ENCODE measurements at regions not wholly inside any gene's neighbourhood (a gene's known extent, or its start where the extent isn't known, plus 50 kb on each side); places are given as distances from the start of the nearest gene placed in this dataset.

DNA sequence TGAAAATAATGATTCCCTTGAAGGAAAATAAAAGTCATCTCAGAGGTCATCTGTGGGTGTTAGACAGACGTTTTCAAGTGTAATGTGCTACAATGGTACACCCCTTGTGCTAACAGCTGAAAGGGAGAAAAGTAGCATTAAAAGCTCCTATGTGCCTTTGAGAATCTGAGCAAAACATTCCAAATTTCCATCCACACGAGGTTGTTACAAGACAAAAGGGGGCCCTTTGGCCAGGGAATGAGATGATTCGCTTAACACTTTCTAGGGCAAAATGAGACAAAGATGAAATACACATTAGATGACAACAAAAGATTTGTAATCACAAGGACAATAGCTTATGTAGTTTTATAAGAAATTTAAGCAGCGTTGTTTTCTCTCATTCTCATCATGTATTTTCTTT lies 303.6 kb downstream of the LMX1A start (continued):
- TF ChIP-seq, protein P1, sequence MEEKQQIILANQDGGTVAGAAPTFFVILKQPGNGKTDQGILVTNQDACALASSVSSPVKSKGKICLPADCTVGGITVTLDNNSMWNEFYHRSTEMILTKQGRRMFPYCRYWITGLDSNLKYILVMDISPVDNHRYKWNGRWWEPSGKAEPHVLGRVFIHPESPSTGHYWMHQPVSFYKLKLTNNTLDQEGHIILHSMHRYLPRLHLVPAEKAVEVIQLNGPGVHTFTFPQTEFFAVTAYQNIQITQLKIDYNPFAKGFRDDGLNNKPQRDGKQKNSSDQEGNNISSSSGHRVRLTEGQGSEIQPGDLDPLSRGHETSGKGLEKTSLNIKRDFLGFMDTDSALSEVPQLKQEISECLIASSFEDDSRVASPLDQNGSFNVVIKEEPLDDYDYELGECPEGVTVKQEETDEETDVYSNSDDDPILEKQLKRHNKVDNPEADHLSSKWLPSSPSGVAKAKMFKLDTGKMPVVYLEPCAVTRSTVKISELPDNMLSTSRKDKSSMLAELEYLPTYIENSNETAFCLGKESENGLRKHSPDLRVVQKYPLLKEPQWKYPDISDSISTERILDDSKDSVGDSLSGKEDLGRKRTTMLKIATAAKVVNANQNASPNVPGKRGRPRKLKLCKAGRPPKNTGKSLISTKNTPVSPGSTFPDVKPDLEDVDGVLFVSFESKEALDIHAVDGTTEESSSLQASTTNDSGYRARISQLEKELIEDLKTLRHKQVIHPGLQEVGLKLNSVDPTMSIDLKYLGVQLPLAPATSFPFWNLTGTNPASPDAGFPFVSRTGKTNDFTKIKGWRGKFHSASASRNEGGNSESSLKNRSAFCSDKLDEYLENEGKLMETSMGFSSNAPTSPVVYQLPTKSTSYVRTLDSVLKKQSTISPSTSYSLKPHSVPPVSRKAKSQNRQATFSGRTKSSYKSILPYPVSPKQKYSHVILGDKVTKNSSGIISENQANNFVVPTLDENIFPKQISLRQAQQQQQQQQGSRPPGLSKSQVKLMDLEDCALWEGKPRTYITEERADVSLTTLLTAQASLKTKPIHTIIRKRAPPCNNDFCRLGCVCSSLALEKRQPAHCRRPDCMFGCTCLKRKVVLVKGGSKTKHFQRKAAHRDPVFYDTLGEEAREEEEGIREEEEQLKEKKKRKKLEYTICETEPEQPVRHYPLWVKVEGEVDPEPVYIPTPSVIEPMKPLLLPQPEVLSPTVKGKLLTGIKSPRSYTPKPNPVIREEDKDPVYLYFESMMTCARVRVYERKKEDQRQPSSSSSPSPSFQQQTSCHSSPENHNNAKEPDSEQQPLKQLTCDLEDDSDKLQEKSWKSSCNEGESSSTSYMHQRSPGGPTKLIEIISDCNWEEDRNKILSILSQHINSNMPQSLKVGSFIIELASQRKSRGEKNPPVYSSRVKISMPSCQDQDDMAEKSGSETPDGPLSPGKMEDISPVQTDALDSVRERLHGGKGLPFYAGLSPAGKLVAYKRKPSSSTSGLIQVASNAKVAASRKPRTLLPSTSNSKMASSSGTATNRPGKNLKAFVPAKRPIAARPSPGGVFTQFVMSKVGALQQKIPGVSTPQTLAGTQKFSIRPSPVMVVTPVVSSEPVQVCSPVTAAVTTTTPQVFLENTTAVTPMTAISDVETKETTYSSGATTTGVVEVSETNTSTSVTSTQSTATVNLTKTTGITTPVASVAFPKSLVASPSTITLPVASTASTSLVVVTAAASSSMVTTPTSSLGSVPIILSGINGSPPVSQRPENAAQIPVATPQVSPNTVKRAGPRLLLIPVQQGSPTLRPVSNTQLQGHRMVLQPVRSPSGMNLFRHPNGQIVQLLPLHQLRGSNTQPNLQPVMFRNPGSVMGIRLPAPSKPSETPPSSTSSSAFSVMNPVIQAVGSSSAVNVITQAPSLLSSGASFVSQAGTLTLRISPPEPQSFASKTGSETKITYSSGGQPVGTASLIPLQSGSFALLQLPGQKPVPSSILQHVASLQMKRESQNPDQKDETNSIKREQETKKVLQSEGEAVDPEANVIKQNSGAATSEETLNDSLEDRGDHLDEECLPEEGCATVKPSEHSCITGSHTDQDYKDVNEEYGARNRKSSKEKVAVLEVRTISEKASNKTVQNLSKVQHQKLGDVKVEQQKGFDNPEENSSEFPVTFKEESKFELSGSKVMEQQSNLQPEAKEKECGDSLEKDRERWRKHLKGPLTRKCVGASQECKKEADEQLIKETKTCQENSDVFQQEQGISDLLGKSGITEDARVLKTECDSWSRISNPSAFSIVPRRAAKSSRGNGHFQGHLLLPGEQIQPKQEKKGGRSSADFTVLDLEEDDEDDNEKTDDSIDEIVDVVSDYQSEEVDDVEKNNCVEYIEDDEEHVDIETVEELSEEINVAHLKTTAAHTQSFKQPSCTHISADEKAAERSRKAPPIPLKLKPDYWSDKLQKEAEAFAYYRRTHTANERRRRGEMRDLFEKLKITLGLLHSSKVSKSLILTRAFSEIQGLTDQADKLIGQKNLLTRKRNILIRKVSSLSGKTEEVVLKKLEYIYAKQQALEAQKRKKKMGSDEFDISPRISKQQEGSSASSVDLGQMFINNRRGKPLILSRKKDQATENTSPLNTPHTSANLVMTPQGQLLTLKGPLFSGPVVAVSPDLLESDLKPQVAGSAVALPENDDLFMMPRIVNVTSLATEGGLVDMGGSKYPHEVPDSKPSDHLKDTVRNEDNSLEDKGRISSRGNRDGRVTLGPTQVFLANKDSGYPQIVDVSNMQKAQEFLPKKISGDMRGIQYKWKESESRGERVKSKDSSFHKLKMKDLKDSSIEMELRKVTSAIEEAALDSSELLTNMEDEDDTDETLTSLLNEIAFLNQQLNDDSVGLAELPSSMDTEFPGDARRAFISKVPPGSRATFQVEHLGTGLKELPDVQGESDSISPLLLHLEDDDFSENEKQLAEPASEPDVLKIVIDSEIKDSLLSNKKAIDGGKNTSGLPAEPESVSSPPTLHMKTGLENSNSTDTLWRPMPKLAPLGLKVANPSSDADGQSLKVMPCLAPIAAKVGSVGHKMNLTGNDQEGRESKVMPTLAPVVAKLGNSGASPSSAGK (IDR thresholded peaks at IDR 0.05) = no peak
- no peak for TF ChIP-seq CREM (IDR thresholded peaks at IDR 0.05; ENCODE audit: low read depth)
- TF ChIP-seq SIN3A (IDR thresholded peaks at IDR 0.05; ENCODE audit: borderline replicate concordance in 2 of 2, control insufficient read depth in 1 of 2, low read depth in 2 of 2, low read length in 2 of 2) = no peak
